Stimulated activated CD4-positive, alpha-beta T cell treated with anti-CD3 and anti-CD28 coated beads, Interleukin-1b, Interleukin-23, amount 100 ng/mL, for 48 hours (primary cell): ENCODE measurements at regions not wholly inside any gene's neighbourhood (a gene's known extent, or its start where the extent isn't known, plus 50 kb on each side); places are given as distances from the start of the nearest gene placed in this dataset.
"Not testable (repeated sequence)": the region's sequence is repeated elsewhere in the genome, so short reads cannot be mapped to it uniquely, and the experiment has no call there.

Experiments
- DNase-seq: peaks from one replicate; pipeline ENCODE4 v3.0.0-alpha.2; 2020

GRCh38 chr2:195450552-195451113 is 206.4 kb upstream of the SLC39A10 start:
- DNase-seq: no peak

GRCh38 chr2:195447323-195447975 is 209.6 kb upstream of the SLC39A10 start:
- DNase-seq: no peak

- DNase-seq: no peak
These were observed 211.4 kb upstream of the SLC39A10 start for GRCh38 chr2:195445639-195446038.

GRCh38 chr2:195443926-195444325 is 213.1 kb upstream of the SLC39A10 start:
- DNase-seq: no peak

- no peak for DNase-seq
These were observed 214.4 kb upstream of the SLC39A10 start for GRCh38 chr2:195442458-195443175.

GRCh38 chr2:195438692-195439091 is 218.3 kb upstream of the SLC39A10 start:
- DNase-seq: no peak

GRCh38 chr2:195437521-195437920 is 219.5 kb upstream of the SLC39A10 start:
- no peak for DNase-seq

GRCh38 chr2:195434346-195434745 is 222.7 kb upstream of the SLC39A10 start:
- DNase-seq: no peak

- not testable (repeated sequence) for DNase-seq
These were observed 223.3 kb upstream of the SLC39A10 start for GRCh38 chr2:195433729-195434128.

GRCh38 chr2:195428673-195429072 is 228.4 kb upstream of the SLC39A10 start:
- DNase-seq: no peak

- no peak for DNase-seq
These were observed 231.7 kb upstream of the SLC39A10 start for GRCh38 chr2:195425328-195425727.

- no peak for DNase-seq
These were observed 238.0 kb upstream of the SLC39A10 start for GRCh38 chr2:195419033-195419432.

- DNase-seq: no peak
These were observed 242.4 kb upstream of the SLC39A10 start for GRCh38 chr2:195414537-195415100.

- no peak for DNase-seq
These were observed 243.1 kb upstream of the SLC39A10 start for GRCh38 chr2:195413944-195414343.

- DNase-seq: no peak
These were observed 243.6 kb upstream of the SLC39A10 start for GRCh38 chr2:195413422-195413821.

- no peak for DNase-seq
These were observed 245.8 kb upstream of the SLC39A10 start for GRCh38 chr2:195411219-195411687.

- no peak for DNase-seq
These were observed 246.9 kb upstream of the SLC39A10 start for GRCh38 chr2:195410074-195410671.

- no peak for DNase-seq
These were observed 248.2 kb upstream of the SLC39A10 start for GRCh38 chr2:195408811-195409210.

GRCh38 chr2:195408196-195408595 is 248.8 kb upstream of the SLC39A10 start:
- no peak for DNase-seq

- DNase-seq: no peak
These were observed 249.2 kb upstream of the SLC39A10 start for GRCh38 chr2:195407783-195408182.

- no peak for DNase-seq
These were observed 250.0 kb upstream of the SLC39A10 start for GRCh38 chr2:195406886-195407603.

- DNase-seq: no peak
These were observed 252.4 kb upstream of the SLC39A10 start for GRCh38 chr2:195404651-195405050.

GRCh38 chr2:195396479-195396878 is 260.5 kb upstream of the SLC39A10 start:
- no peak for DNase-seq
